SK-N-SH treated with all-trans-retinoic acid at 6 μM for 48 hours (cell line): ENCODE measurements at regions not wholly inside any gene's neighbourhood (a gene's known extent, or its start where the extent isn't known, plus 50 kb on each side); places are given as distances from the start of the nearest gene placed in this dataset.
A peak's percentile ranks its signal among the peaks of the same experiment; 100 is the strongest.

Experiments
- ATAC-seq: fragments of 200-7000 bp; cut with Tn5 transposase; 3 replicates; pipeline ENCODE4 v1.9.1; 2020; ENCODE audit warnings: mild to moderate bottlenecking, moderate library complexity
- ARNTL ChIP-seq: fragments of 450-650 bp; formaldehyde crosslinking; IDR thresholded peaks from 2 replicates; pipeline ENCODE4 v1.5.0; 2020; ENCODE audit warnings: low read depth, mild to moderate bottlenecking, moderate library complexity, borderline replicate concordance
- BACH2 ChIP-seq: fragments of 250-450 bp; sonication (Bioruptor Pico); IDR thresholded peaks from 2 replicates; pipeline ENCODE4 v1.9.0; 2021; ENCODE audit warnings: mild to moderate bottlenecking, borderline replicate concordance
- CREB5 ChIP-seq: fragments of 250-450 bp; sonication (Bioruptor Pico); IDR thresholded peaks from 2 replicates; pipeline ENCODE4 v1.5.1; 2020; ENCODE audit warnings: low read depth, mild to moderate bottlenecking, moderate library complexity
- CSRNP3 ChIP-seq: fragments of 250-450 bp; sonication (Bioruptor Pico); IDR thresholded peaks from 2 replicates; pipeline ENCODE4 v1.5.1; 2021; ENCODE audit warnings: mild to moderate bottlenecking, moderate library complexity
- ESRRG ChIP-seq: fragments of 250-450 bp; sonication (Bioruptor Pico); IDR thresholded peaks from 2 replicates; pipeline ENCODE4 v1.6.1; 2021; ENCODE audit warnings: mild to moderate bottlenecking
- ISL1 ChIP-seq: fragments of 250-450 bp; sonication (Bioruptor Pico); IDR thresholded peaks from 2 replicates; pipeline ENCODE4 v2.1.2; 2022; ENCODE audit warnings: mild to moderate bottlenecking, moderate library complexity
- OSR1 ChIP-seq: fragments of 250-450 bp; sonication (Bioruptor Pico); IDR thresholded peaks from 2 replicates; pipeline ENCODE4 v1.8.0; 2022; ENCODE audit warnings: moderate library complexity, mild to moderate bottlenecking, inconsistent platforms
- PATZ1 ChIP-seq: fragments of 250-450 bp; sonication (Bioruptor Pico); IDR thresholded peaks from 2 replicates; pipeline ENCODE4 v1.8.0; 2020; ENCODE audit warnings: mild to moderate bottlenecking, moderate library complexity, borderline replicate concordance
- POU6F1 ChIP-seq: fragments of 250-450 bp; sonication (Bioruptor Pico); IDR thresholded peaks from 2 replicates; pipeline ENCODE4 v1.8.0; 2021; ENCODE audit warnings: low read depth, mild to moderate bottlenecking, moderate library complexity, borderline replicate concordance
- PPARA ChIP-seq: fragments of 250-450 bp; sonication (Bioruptor Pico); IDR thresholded peaks from 2 replicates; pipeline ENCODE4 v1.5.0; 2020; ENCODE audit warnings: mild to moderate bottlenecking, borderline replicate concordance
- RARB ChIP-seq: fragments of 250-450 bp; sonication (Bioruptor Pico); IDR thresholded peaks from 2 replicates; pipeline ENCODE4 v1.8.0; 2021; ENCODE audit warnings: mild to moderate bottlenecking, moderate library complexity
- SNAI2 ChIP-seq: fragments of 250-450 bp; sonication (Bioruptor Pico); IDR thresholded peaks from 2 replicates; pipeline ENCODE4 v1.5.0; 2020; ENCODE audit warnings: mild to moderate bottlenecking, moderate library complexity
- TCF4 ChIP-seq: fragments of 250-450 bp; sonication (Bioruptor Pico); IDR thresholded peaks from 2 replicates; pipeline ENCODE4 v1.8.0; 2021; ENCODE audit warnings: mild to moderate bottlenecking, moderate library complexity, borderline replicate concordance
- TOX ChIP-seq: fragments of 250-450 bp; sonication (Bioruptor Pico); IDR thresholded peaks from 2 replicates; pipeline ENCODE4 v1.8.0; 2021; ENCODE audit warnings: mild to moderate bottlenecking, moderate library complexity, borderline replicate concordance
- TSHZ2 ChIP-seq: fragments of 250-450 bp; sonication (Bioruptor Pico); IDR thresholded peaks from 2 replicates; pipeline ENCODE4 v1.5.0; 2020; ENCODE audit warnings: mild to moderate bottlenecking, moderate library complexity
- ZC3H10 ChIP-seq: fragments of 250-450 bp; sonication (Bioruptor Pico); IDR thresholded peaks from 2 replicates; pipeline ENCODE4 v1.5.1; 2021; ENCODE audit warnings: mild to moderate bottlenecking, moderate library complexity
- ZFP3 ChIP-seq: fragments of 250-450 bp; sonication (Bioruptor Pico); IDR thresholded peaks from 2 replicates; pipeline ENCODE4 v1.5.0; 2020; ENCODE audit warnings: mild to moderate bottlenecking, moderate library complexity
- ZFP30 ChIP-seq: fragments of 450-650 bp; formaldehyde crosslinking; IDR thresholded peaks from 2 replicates; pipeline ENCODE4 v1.5.0; 2022; ENCODE audit warnings: mild to moderate bottlenecking, moderate library complexity
- ZNF565 ChIP-seq: fragments of 450-650 bp; formaldehyde crosslinking; conservative IDR thresholded peaks from 2 replicates; pipeline ENCODE4 v1.5.0; 2020; ENCODE audit warnings: low read depth, mild to moderate bottlenecking, moderate library complexity
- ZNF70 ChIP-seq: fragments of 450-650 bp; formaldehyde crosslinking; IDR thresholded peaks from 2 replicates; pipeline ENCODE4 v1.5.0; 2020; ENCODE audit warnings: mild to moderate bottlenecking, moderate library complexity
- ZNF8 ChIP-seq: fragments of 450-650 bp; formaldehyde crosslinking; IDR thresholded peaks from 2 replicates; pipeline ENCODE4 v1.5.0; 2020; ENCODE audit warnings: mild to moderate bottlenecking, moderate library complexity

GRCh38 chr2:225865468-225865867, 466.0 kb downstream of the NYAP2 start (continued):
- no peak for TF ChIP-seq TSHZ2 (CRISPR knock-in tag)

GRCh38 chr2:225864394-225864793, 464.9 kb downstream of the NYAP2 start:
- ATAC-seq: no peak

GRCh38 chr2:225842939-225843338, 443.4 kb downstream of the NYAP2 start:
- TF ChIP-seq ZNF8 (no peak), PATZ1 (CRISPR knock-in tag) (no peak), POU6F1 (CRISPR knock-in tag) (no peak), ISL1 (CRISPR knock-in tag) (no peak), ESRRG (no peak), OSR1 (CRISPR knock-in tag) (no peak), CREB5 (no peak), ZNF565 (CRISPR knock-in tag) (no peak)

More at GRCh38 chr2:225864394-225864793, 464.9 kb downstream of the NYAP2 start:
- TF ChIP-seq ZNF70 (CRISPR knock-in tag): no peak
- no peak for TF ChIP-seq ZC3H10
- no peak for TF ChIP-seq ZNF8
- no peak for TF ChIP-seq ZFP3 (CRISPR knock-in tag)
- TF ChIP-seq BACH2 (CRISPR knock-in tag): no peak
- TF ChIP-seq ISL1 (CRISPR knock-in tag): no peak
- TF ChIP-seq TOX: no peak
- TF ChIP-seq PPARA (CRISPR knock-in tag): no peak
- no peak for TF ChIP-seq RARB
- no peak for TF ChIP-seq CREB5

GRCh38 chr2:225841314-225841713, 441.8 kb downstream of the NYAP2 start:
- TF ChIP-seq TCF4 (CRISPR knock-in tag) (no peak), ZFP3 (CRISPR knock-in tag) (no peak), SNAI2 (CRISPR knock-in tag) (no peak), RARB (no peak), CSRNP3 (CRISPR knock-in tag) (no peak), BACH2 (CRISPR knock-in tag) (no peak), ISL1 (CRISPR knock-in tag) (no peak), ZC3H10 (no peak), ARNTL (no peak), TOX (no peak), ZNF70 (CRISPR knock-in tag) (no peak), ZFP30 (CRISPR knock-in tag) (no peak)
- no peak for ATAC-seq

More at GRCh38 chr2:225842939-225843338, 443.4 kb downstream of the NYAP2 start:
- ATAC-seq: 0 out of 3 replicates have a peak, but pooled peaks have one; percentile 36
